GM12864 (cell line): ENCODE measurements at regions not wholly inside any gene's neighbourhood (a gene's known extent, or its start where the extent isn't known, plus 50 kb on each side); places are given as distances from the start of the nearest gene placed in this dataset.

Experiments used
- DNase-seq: peaks from one replicate; pipeline ENCODE4 v3.0.0-alpha.2; 2011; ENCODE audit warnings: low read depth
- H3K4me3 ChIP-seq: 2 replicates; pipeline ENCODE4 v1.5.1; 2011; ENCODE audit warnings: mild to moderate bottlenecking, low read depth, low read length, control low read depth
- CTCF ChIP-seq: IDR thresholded peaks from 2 replicates; pipeline ENCODE4 v1.5.1; 2011; ENCODE audit warnings: low read depth, mild to moderate bottlenecking, moderate library complexity, low read length, control low read depth, inconsistent platforms; ENCODE audit errors: missing control alignments

GRCh38 chrX:131802836-131803626 lies 220.1 kb upstream of the STK26 start:
- no peak for DNase-seq
- H3K4me3 ChIP-seq, result no peak overlapping the region
- peak; percentile 64 for TF ChIP-seq CTCF

- peak overlapping the region; percentile 21; the same call in 1 of the 2 replicates for H3K4me3 ChIP-seq
- peak; percentile 30 for DNase-seq
- peak; percentile 11 for TF ChIP-seq CTCF
Observed at GRCh38 chrX:131812847-131813825, 210.0 kb upstream of the STK26 start.

- no peak for DNase-seq
- H3K4me3 ChIP-seq, result no peak overlapping the region
Observed at GRCh38 chrX:131816551-131817136, 206.5 kb upstream of the STK26 start.

GRCh38 chrX:131818297-131818936 lies 204.7 kb upstream of the STK26 start:
- H3K4me3 ChIP-seq, result no peak overlapping the region
- TF ChIP-seq CTCF, result no peak
- no peak for DNase-seq

More at GRCh38 chrX:131816551-131817136, 206.5 kb upstream of the STK26 start:
- TF ChIP-seq CTCF, result no peak

GRCh38 chrX:131821945-131822622 lies 201.0 kb upstream of the STK26 start:
- no peak for TF ChIP-seq CTCF
- no peak for DNase-seq
- H3K4me3 ChIP-seq, result no peak overlapping the region

- TF ChIP-seq CTCF, result no peak
- H3K4me3 ChIP-seq, result no peak overlapping the region
- no peak for DNase-seq
Observed at GRCh38 chrX:131826572-131826971, 196.5 kb upstream of the STK26 start.
